NCI-H2171 treated with DMSO at 0.1 percent for 48 hours (cell line): ENCODE measurements at regions not wholly inside any gene's neighbourhood (a gene's known extent, or its start where the extent isn't known, plus 50 kb on each side); places are given as distances from the start of the nearest gene placed in this dataset.

ENCODE experiments used
- DNase-seq: peaks from one replicate; lab custom pipeline; 2025; lab: John Stamatoyannopoulos, UW

DNA sequence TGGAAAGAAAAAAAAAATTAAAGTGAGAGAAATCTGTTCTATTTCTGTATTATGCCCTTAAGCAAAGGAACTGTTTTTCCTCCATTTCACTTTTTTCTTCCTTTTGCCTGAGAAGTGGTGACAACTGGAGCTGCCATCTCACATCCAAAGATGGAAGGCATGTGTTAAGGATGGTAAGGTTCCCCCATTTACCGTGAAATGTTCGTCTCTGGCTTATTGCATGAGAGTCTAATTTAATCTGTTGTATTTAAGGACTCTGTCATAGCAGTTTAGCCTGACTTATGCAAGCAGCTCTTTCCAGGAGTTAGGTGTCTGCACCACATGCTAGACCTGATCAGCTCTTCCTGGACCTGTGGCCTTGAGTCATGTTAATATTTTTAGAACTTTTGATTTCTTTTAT, 389.5 kb upstream of the MAP3K7 start:
- DNase-seq = no peak

DNA sequence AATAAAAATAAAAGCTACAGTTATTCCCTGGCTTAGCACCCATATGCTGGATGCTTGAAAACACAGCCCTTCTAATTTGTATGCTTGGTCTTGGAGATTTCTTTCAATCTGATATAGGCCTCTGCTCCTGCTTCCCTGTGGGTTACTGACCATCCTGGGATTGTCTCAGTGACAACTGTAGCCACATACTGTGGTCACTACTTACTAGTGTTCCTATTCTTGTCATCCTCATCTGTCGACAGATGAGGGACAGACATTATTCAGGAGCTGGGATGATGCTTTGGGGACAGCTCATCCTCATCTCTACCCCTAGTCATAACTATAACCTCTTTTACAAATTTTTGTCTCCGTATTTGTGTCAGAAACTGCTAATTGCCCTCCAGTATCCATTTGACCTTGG, 388.9 kb upstream of the MAP3K7 start:
- DNase-seq = no peak

GRCh38 chr6:90973188-90973587, 386.3 kb upstream of the MAP3K7 start:
- no peak for DNase-seq

- DNase-seq = no peak
Measured at GRCh38 chr6:90970672-90971071, 383.8 kb upstream of the MAP3K7 start.

GRCh38 chr6:90967471-90967870, 380.6 kb upstream of the MAP3K7 start:
- no peak for DNase-seq

- DNase-seq = no peak
Measured at GRCh38 chr6:90960324-90960723, 373.5 kb upstream of the MAP3K7 start.

DNA sequence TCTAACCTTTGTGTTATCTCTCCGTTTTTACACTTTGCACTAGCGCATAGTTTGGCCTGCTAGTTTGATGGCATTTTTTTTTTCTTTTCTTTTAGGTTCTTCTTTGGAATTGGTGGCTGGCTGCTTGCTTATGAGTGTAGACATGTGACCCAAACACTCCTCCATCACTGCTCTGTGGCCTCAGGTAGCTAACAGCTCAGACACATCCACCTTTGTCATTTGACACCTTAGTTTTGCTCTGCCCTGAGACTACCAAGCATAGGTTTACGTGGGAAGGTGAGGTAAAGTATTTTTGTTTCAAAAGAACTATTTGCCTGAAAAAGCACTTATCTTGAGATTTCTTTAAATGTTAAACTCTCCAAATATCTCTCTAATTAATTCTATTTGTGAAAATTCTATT, 368.4 kb upstream of the MAP3K7 start:
- DNase-seq = no peak

- no peak for DNase-seq
Measured at GRCh38 chr6:90953405-90954161, 366.7 kb upstream of the MAP3K7 start.

DNA sequence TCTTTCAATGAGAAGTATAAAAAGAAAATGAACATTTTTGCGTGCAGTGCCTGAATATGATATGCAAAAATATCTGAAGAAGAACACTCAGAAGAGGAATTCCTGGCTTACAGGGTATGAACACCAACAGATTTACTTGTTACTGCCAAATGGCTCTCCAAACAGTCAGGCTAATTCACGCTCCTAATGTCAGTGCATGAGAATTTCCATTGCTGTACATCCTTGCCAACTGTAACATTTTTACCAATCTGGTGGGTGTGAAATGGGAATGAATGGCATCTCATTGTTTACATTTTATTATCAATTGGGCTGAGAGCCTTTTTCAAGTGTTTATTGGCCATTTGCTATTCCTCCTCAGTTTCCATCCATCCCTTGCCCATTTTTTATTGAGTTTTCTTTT, 365.3 kb upstream of the MAP3K7 start:
- no peak for DNase-seq

DNA sequence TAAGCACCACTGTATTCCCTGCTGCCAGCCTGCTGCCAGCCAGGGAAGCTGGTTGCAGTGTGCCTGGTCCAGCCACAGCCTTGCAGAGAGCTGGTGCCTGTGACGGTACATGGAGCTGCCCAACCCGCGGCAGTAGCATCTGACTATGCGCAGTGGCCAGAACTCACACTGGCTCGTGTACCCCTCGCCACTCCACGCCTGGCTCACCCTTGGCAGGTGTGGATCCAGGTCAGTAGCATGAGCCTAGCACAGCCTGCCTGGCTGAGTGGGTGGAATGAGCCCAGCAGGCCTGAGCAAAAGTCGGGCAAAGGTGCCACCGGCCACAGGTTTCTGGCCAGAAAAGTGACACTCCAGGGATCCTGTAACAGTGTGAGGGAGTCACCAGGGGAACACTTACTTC, 361.7 kb upstream of the MAP3K7 start:
- no peak for DNase-seq

DNA sequence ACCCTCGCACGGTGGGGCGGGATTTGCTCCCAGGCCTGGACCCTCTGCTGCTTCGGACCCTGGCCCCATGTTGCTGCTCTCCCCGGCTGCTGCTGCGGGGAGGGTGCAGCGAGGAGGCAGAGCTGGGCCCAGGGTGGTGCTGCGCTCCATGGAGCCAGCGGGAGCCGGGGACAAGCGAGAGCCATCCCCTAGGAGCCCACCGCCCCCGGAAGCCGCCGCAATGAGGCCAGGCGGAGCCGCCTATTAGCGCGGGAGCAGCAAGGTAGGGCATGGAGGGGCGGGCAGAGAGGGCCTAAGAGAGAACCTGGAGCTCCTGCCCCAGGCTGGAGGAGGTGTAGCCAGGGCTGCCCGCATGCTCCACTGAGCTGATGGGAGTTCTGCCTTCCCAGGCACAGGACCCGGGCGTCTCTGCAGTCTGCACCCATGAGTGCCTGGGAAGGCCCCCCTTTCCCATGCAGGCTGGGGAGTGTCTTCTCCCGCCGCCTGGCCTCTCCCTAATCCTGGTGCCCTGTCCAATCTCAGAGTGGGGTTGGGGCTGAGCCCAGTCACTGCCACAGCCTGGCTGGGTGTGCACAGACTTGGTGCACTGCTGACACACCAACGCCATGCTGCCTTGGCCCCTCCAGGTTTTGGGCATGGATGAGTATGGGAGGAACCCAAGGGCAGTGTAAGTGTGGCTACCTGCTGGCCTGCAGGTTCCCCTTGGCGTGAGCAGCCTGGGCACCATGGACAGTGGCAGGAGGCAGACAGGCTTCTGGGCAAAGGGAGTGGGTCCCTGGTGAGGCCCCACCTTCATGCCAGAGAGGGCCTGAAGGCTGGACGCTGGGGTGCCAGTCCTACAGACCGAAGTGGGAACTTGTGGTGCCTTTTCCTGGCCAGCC, 360.6 kb upstream of the MAP3K7 start:
- DNase-seq = no peak

DNA sequence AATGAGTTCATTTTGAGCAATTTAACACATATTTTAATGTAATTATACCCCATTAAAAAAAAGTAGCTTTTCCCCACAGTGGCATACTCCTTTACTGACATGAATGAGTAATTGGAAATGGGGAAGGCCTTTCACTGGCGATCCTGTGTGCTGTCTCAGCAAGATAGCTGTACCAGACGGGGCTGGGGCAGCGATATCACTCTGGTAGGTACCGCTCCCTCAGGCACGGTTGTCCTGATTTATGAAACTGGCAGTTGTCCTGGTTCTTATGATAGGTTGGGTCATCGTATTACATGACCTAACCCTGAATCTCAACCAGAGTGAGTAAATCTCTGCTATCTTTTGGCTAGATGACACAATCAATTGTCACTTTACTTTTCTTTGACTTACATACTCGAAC, 355.0 kb upstream of the MAP3K7 start:
- DNase-seq = no peak

- DNase-seq = peak; percentile 82
Measured at GRCh38 chr6:90940812-90941481, 354.1 kb upstream of the MAP3K7 start.

DNA sequence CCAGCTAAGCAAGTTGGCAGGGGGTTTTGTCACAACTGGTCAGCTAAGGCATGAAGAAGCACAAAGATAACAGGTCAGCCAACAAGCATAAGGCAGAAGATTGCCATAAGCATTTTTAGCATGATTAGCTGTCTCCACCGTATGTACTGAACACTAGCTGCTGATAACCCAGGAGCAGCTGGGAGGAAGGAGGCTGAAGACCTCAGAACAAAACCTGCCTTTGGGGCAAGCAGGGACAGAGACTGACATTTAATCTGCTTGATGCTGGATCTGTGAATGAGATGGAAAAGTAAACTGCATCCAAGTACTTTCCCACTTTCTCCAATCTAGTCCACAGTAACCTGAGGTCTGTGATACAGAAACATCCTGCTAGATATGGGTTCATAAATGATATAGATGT, 353.0 kb upstream of the MAP3K7 start:
- DNase-seq = no peak

DNA sequence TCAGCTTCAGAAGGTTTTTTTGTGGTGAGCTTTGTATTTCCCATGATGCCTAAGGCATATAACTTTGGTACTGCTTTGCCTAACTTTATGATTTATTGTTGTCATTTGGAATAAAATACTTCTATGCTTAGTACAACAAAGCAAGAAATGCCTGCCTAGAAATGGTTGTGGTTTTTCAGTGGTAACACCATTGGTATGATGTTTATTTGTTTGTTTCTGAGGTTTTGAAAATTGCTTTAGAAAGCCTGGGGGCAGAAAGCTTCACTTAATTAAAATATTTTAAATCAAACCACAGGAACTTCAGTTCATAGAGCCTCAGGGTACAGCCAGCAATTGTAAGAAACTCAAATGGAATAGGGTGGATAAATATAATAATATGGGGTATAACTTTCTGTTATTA, 351.2 kb upstream of the MAP3K7 start:
- no peak for DNase-seq

DNA sequence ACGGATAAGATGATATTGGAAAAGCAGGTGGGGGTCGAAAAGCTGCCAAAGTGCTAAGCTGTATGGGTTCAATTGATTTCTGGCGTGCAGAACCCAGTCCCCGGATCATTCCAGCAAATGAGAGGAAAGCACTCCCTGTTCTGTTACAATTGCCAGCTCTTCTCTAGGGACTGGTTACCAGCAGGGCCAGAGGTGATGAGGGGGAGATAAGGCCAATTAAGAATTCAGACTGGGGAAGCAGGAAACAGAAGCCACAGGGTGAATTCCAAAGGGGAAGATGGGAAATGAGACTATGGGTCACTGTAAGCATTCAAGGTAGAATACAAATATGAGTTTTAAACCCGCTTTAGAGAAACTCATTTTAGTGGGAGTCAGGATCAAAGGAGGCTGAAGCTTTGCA, 349.4 kb upstream of the MAP3K7 start:
- no peak for DNase-seq

- DNase-seq = no peak
Measured at GRCh38 chr6:90934966-90935365, 348.1 kb upstream of the MAP3K7 start.

GRCh38 chr6:90934081-90934480, 347.2 kb upstream of the MAP3K7 start:
- no peak for DNase-seq

DNA sequence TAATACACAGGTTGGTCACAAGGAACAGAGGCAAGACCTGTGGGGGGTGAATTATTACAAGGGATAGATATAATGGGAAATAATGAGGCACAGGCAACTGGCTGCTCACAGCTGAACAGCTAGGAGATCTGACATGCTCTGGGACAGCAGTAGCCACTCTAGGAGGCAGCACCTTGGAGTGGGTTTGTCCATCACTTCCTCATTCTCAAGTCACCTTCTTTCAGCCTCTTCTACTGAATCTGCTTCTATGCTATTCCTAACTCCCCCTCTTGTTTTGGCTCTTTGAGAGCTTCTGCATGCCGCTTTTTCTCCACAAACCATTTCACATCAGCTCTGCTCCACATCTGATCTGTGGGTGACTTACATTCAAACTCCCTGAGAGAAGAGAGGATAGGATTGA, 345.5 kb upstream of the MAP3K7 start:
- DNase-seq = no peak

GRCh38 chr6:90928051-90928450, 341.2 kb upstream of the MAP3K7 start:
- DNase-seq = no peak

DNA sequence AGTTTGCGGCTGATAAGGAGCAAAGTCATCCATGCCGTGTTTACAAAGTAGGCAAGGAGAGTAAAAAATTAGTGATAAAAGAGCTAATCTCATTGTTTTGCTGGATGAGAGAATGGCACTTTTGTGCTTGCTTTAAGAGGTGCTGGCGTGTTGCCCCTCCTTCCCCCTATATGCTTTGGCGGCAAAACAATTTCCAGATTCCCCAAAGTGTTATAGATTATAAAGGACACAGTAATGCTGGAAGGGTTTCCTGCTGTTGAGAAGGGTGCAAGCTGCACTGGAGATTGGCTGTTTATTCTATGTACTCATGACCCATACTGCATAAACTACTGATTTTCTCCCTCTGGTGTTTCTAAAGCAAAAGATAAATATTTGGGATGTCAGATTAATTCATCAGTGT, 338.9 kb upstream of the MAP3K7 start:
- DNase-seq = no peak

DNA sequence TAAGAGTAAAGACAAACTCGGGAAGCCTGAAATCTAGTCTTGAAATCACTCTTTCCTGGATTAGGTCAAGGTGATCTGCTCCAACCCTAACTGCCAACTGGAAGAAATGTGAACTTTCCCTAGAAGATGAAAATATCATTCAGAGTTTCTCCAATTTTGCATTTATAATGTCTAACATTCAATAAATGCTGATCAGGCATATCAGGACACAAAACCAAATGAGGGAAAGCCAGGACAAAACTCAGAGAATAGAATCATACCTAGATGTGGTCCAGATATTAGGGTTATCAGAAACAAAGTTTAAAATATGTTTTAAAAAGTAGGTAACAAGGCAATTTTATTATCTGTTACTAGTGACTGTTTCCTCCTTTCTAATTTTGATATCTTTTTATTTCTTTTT, 335.5 kb upstream of the MAP3K7 start:
- DNase-seq = no peak

GRCh38 chr6:90918361-90918760, 331.5 kb upstream of the MAP3K7 start:
- DNase-seq = no peak
